DMS 273 (cell line): ENCODE measurements at regions not wholly inside any gene's neighbourhood (a gene's known extent, or its start where the extent isn't known, plus 50 kb on each side); places are given as distances from the start of the nearest gene placed in this dataset.
A peak's percentile ranks its signal among the peaks of the same experiment; 100 is the strongest.

Experiments
- DNase-seq: peaks from one replicate; lab custom pipeline; 2025; ENCODE audit not compliant: unreplicated experiment; lab: John Stamatoyannopoulos, UW

- DNase-seq = no peak
Observed at GRCh38 chr4:116453127-116453526, 632.2 kb downstream of the TRAM1L1 start.

GRCh38 chr4:116449764-116450163, 635.6 kb downstream of the TRAM1L1 start:
- DNase-seq = no peak

- no peak for DNase-seq
Observed at GRCh38 chr4:116444117-116444516, 641.3 kb downstream of the TRAM1L1 start.

- peak; percentile 55 for DNase-seq
Observed at GRCh38 chr4:116438981-116439729, 646.2 kb downstream of the TRAM1L1 start.

- peak; percentile 44 for DNase-seq
Observed at GRCh38 chr4:116438417-116438816, 647.0 kb downstream of the TRAM1L1 start.

- no peak for DNase-seq
Observed at GRCh38 chr4:116427666-116428065, 657.7 kb downstream of the TRAM1L1 start.

GRCh38 chr4:116413222-116413621, 672.2 kb downstream of the TRAM1L1 start:
- DNase-seq = no peak

- no peak for DNase-seq
Observed at GRCh38 chr4:116401293-116401692, 684.1 kb downstream of the TRAM1L1 start.

GRCh38 chr4:116400480-116400879, 684.9 kb downstream of the TRAM1L1 start:
- no peak for DNase-seq

- DNase-seq = no peak
Observed at GRCh38 chr4:116397714-116398113, 687.7 kb downstream of the TRAM1L1 start.

GRCh38 chr4:116397291-116397690, 688.1 kb downstream of the TRAM1L1 start:
- no peak for DNase-seq

- no peak for DNase-seq
Observed at GRCh38 chr4:116395408-116395807, 690.0 kb downstream of the TRAM1L1 start.

GRCh38 chr4:116391020-116391419, 694.4 kb downstream of the TRAM1L1 start:
- no peak for DNase-seq

GRCh38 chr4:116389139-116389538, 696.2 kb downstream of the TRAM1L1 start:
- DNase-seq = no peak

- DNase-seq = no peak
Observed at GRCh38 chr4:116387937-116388474, 697.4 kb downstream of the TRAM1L1 start.

GRCh38 chr4:116386856-116387255, 698.5 kb downstream of the TRAM1L1 start:
- DNase-seq = no peak

GRCh38 chr4:116385583-116385982, 699.8 kb downstream of the TRAM1L1 start:
- DNase-seq = no peak

- no peak for DNase-seq
Observed at GRCh38 chr4:116374815-116375214, 710.6 kb downstream of the TRAM1L1 start.

GRCh38 chr4:116362583-116362982, 722.8 kb downstream of the TRAM1L1 start:
- no peak for DNase-seq

GRCh38 chr4:116361790-116362189, 723.6 kb downstream of the TRAM1L1 start:
- DNase-seq = peak; percentile 67

- DNase-seq = peak; percentile 85
Observed at GRCh38 chr4:116358633-116359222, 726.6 kb downstream of the TRAM1L1 start.

- DNase-seq = peak; percentile 37
Observed at GRCh38 chr4:116357758-116358157, 727.6 kb downstream of the TRAM1L1 start.
